DOHH2 (cell line): ENCODE measurements at regions not wholly inside any gene's neighbourhood (a gene's known extent, or its start where the extent isn't known, plus 50 kb on each side); places are given as distances from the start of the nearest gene placed in this dataset.

Experiments
- H3F3A ChIP-seq: fragments of 200-600 bp; sonication (generic), shearing (Covaris generic); 2 replicates; pipeline ENCODE4 v1.6.0; 2016; ENCODE audit warnings: antibody characterized with exemption, mild to moderate bottlenecking; ENCODE audit not compliant: control insufficient read depth, insufficient read depth
- H3K27ac ChIP-seq: fragments of 200-600 bp; sonication (generic); 2 replicates; pipeline ENCODE4 v1.5.1; 2014; ENCODE audit warnings: low read depth, mild to moderate bottlenecking, low read length, moderate library complexity
- H3K27me3 ChIP-seq: fragments of 200-600 bp; sonication (generic); 2 replicates; pipeline ENCODE4 v1.6.1; 2014; ENCODE audit warnings: mild to moderate bottlenecking, low read length, mixed read lengths; ENCODE audit not compliant: control insufficient read depth
- H3K36me3 ChIP-seq: fragments of 200-600 bp; sonication (generic); 2 replicates; pipeline ENCODE4 v1.6.1; 2014; ENCODE audit warnings: mild to moderate bottlenecking, low read length, moderate library complexity, mixed read lengths; ENCODE audit not compliant: control insufficient read depth
- H3K4me1 ChIP-seq: fragments of 200-600 bp; sonication (generic); 2 replicates; pipeline ENCODE4 v1.6.1; 2014; ENCODE audit warnings: mild to moderate bottlenecking, low read length, mixed read lengths; ENCODE audit not compliant: control insufficient read depth
- H3K4me2 ChIP-seq: fragments of 200-600 bp; sonication (generic); 2 replicates; pipeline ENCODE4 v1.6.0; 2014; ENCODE audit warnings: mild to moderate bottlenecking, low read length, moderate library complexity
- H3K4me3 ChIP-seq: fragments of 200-600 bp; sonication (generic); 2 replicates; pipeline ENCODE4 v1.5.1; 2014; ENCODE audit warnings: mild to moderate bottlenecking, low read length, mixed read lengths
- H3K79me2 ChIP-seq: fragments of 200-600 bp; sonication (generic); 2 replicates; pipeline ENCODE4 v1.6.1; 2014; ENCODE audit warnings: mild to moderate bottlenecking, low read length, mixed read lengths; ENCODE audit not compliant: control insufficient read depth
- H3K9me2 ChIP-seq: fragments of 200-600 bp; sonication (generic); replicated peaks from 2 replicates; pipeline ENCODE4 v1.6.1; 2014; ENCODE audit warnings: mild to moderate bottlenecking, low read length, mixed read lengths; ENCODE audit not compliant: control insufficient read depth
- H3K9me3 ChIP-seq: fragments of 200-600 bp; sonication (generic); 2 replicates; pipeline ENCODE4 v1.6.1; 2014; ENCODE audit warnings: antibody characterized with exemption, low read length, mixed read lengths; ENCODE audit not compliant: control insufficient read depth, insufficient read depth
- H4K20me1 ChIP-seq: fragments of 200-600 bp; sonication (generic); 2 replicates; pipeline ENCODE4 v1.6.0; 2014; ENCODE audit warnings: low read depth, mild to moderate bottlenecking, antibody characterized with exemption, low read length, moderate library complexity; ENCODE audit not compliant: control insufficient read depth, insufficient read depth
- CTCF ChIP-seq: fragments of 200-600 bp; sonication (generic); IDR thresholded peaks from one replicate; pipeline ENCODE4 v1.5.1; 2014; ENCODE audit warnings: antibody characterized with exemption, mild to moderate bottlenecking, low read depth, low read length; ENCODE audit not compliant: poor library complexity, severe bottlenecking
- EZH2phosphoT487 ChIP-seq: fragments of 200-600 bp; sonication (generic); IDR thresholded peaks from 2 replicates; pipeline ENCODE4 v1.6.1; 2017; ENCODE audit warnings: borderline replicate concordance, mild to moderate bottlenecking, antibody characterized with exemption, low read length, moderate library complexity, mixed read lengths

GRCh38 chrX:10039821-10040793 is 72.9 kb downstream of the CLDN34 start:
- H3K27ac ChIP-seq, result no peak overlapping the region
- H3K4me2 ChIP-seq, result no peak overlapping the region
- H3K36me3 ChIP-seq, result no peaks in the 10 kb centered on the region
- H3F3A ChIP-seq, result no peaks in the 10 kb centered on the region
- H3K9me3 ChIP-seq, result no peaks in the 10 kb centered on the region
- peaks cover 37% of the 10 kb centered on the region for H3K79me2 ChIP-seq
- TF ChIP-seq EZH2phosphoT487 (no peak), CTCF (no peak)
- H4K20me1 ChIP-seq, result no peaks in the 10 kb centered on the region
- no peak overlapping the region for H3K4me3 ChIP-seq
- H3K4me1 ChIP-seq, result no peaks in the 10 kb centered on the region
- no peaks in the 10 kb centered on the region for H3K27me3 ChIP-seq
- no peaks in the 10 kb centered on the region for H3K9me2 ChIP-seq

- TF ChIP-seq EZH2phosphoT487, result no peak
- TF ChIP-seq CTCF, result no peak
- H4K20me1 ChIP-seq, result no peaks in the 10 kb centered on the region
- H3K4me2 ChIP-seq, result no peak overlapping the region
These were observed 73.8 kb downstream of the CLDN34 start for GRCh38 chrX:10040961-10041360.

GRCh38 chrX:10041383-10041782 is 74.2 kb downstream of the CLDN34 start:
- Histone ChIP-seq H3K36me3 (no peaks in the 10 kb centered on the region), H3K4me2 (no peak overlapping the region), H3K4me3 (no peak overlapping the region), H3F3A (no peaks in the 10 kb centered on the region), H3K9me2 (no peaks in the 10 kb centered on the region), H3K9me3 (no peaks in the 10 kb centered on the region), H3K4me1 (no peaks in the 10 kb centered on the region), H4K20me1 (no peaks in the 10 kb centered on the region), H3K27ac (no peak overlapping the region), H3K27me3 (no peaks in the 10 kb centered on the region), H3K79me2 (peaks cover 44% of the 10 kb centered on the region)
- TF ChIP-seq CTCF (no peak), EZH2phosphoT487 (no peak)

More at GRCh38 chrX:10040961-10041360, 73.8 kb downstream of the CLDN34 start:
- Histone ChIP-seq H3K27ac (no peak overlapping the region), H3K79me2 (peaks cover 43% of the 10 kb centered on the region), H3K9me2 (no peaks in the 10 kb centered on the region), H3K9me3 (no peaks in the 10 kb centered on the region), H3K4me3 (no peak overlapping the region), H3K36me3 (no peaks in the 10 kb centered on the region), H3K4me1 (no peaks in the 10 kb centered on the region), H3F3A (no peaks in the 10 kb centered on the region), H3K27me3 (no peaks in the 10 kb centered on the region)
